Progenitor cell of endocrine pancreas (in vitro differentiated cells): ENCODE measurements at regions not wholly inside any gene's neighbourhood (a gene's known extent, or its start where the extent isn't known, plus 50 kb on each side); places are given as distances from the start of the nearest gene placed in this dataset.
A peak's percentile ranks its signal among the peaks of the same experiment; 100 is the strongest.

Source experiments
- DNase-seq: peaks from one replicate; pipeline ENCODE4 v3.0.0; 2021; ENCODE audit warnings: low spot score; ENCODE audit not compliant: unreplicated experiment
- H3K27ac Mint-ChIP-seq: 2 replicates; pipeline ENCODE4 v1.8.0; 2021; ENCODE audit warnings: mild to moderate bottlenecking, moderate library complexity, mixed read lengths
- H3K27me3 Mint-ChIP-seq: 2 replicates; pipeline ENCODE4 v1.8.0; 2021; ENCODE audit warnings: mixed read lengths
- H3K36me3 Mint-ChIP-seq: 2 replicates; pipeline ENCODE4 v1.8.0; 2022; ENCODE audit warnings: mixed read lengths; ENCODE audit not compliant: insufficient read depth
- H3K4me1 Mint-ChIP-seq: 2 replicates; pipeline ENCODE4 v1.8.0; 2021; ENCODE audit warnings: low read depth, mixed read lengths
- H3K4me3 Mint-ChIP-seq: 2 replicates; pipeline ENCODE4 v1.8.0; 2021; ENCODE audit warnings: low read depth, mild to moderate bottlenecking, moderate library complexity, mixed read lengths
- H3K9me3 Mint-ChIP-seq: 2 replicates; pipeline ENCODE4 v1.8.0; 2021; ENCODE audit warnings: low read depth, mixed read lengths
- CTCF ChIP-seq: fragments of 200-600 bp; sonication (generic); IDR thresholded peaks from one replicate; pipeline ENCODE4 v1.5.0; 2021; ENCODE audit warnings: antibody characterized with exemption, mild to moderate bottlenecking; ENCODE audit not compliant: unreplicated experiment

DNA sequence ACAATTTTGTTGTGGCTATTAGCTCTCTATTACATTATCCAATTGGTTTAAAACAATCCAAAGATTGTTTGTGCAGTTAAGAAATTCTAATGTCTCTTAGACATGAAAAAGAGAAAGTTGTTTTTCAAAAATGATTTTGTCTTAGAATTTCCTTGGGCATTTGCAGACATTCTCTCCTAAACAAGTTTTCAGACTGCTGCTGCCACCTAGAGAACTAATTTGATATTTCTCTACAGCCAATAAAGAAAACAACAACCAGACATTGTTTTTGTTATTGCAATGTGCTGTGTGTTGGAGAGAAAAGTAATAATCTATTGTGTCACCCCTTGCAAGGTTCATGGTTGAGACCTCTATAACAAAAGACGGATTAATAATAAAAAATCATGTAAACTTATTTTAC is 119.0 kb upstream of the SYT4 start:
- Mint-ChIP-seq H3K36me3 (no peaks in the 10 kb centered on the region), H3K4me3 (no peak overlapping the region), H3K9me3 (no peaks in the 10 kb centered on the region), H3K4me1 (no peaks in the 10 kb centered on the region), H3K27me3 (no peaks in the 10 kb centered on the region), H3K27ac (no peak overlapping the region)
- DNase-seq: no peak
- peak; percentile 69 for TF ChIP-seq CTCF

DNA sequence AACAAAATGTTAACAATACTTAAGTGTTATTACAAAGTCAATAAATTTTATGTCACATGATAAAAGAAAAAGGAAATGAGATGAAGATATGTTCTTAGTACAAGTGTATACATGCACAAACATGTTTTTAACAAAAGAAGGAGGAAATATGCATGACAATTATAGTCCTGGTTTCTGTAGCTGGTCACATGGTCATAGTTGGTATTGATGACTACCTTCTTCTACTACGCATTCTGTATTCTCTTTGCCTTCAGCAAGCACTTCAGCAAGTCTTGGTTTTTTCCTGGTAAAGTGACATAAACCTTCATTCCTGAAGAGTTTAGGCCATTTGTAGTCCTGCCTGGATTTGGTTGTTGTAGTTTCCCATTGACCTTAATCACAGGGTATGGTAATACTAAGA is 121.3 kb upstream of the SYT4 start:
- Mint-ChIP-seq H3K9me3 (peaks cover 4% of the 10 kb centered on the region), H3K4me1 (no peaks in the 10 kb centered on the region), H3K27ac (no peak overlapping the region), H3K36me3 (no peaks in the 10 kb centered on the region), H3K4me3 (no peak overlapping the region), H3K27me3 (no peaks in the 10 kb centered on the region)
- DNase-seq: no peak
- TF ChIP-seq CTCF: no peak

- Mint-ChIP-seq H3K4me3 (no peak overlapping the region), H3K27ac (no peak overlapping the region), H3K36me3 (no peaks in the 10 kb centered on the region), H3K4me1 (no peaks in the 10 kb centered on the region), H3K27me3 (no peaks in the 10 kb centered on the region), H3K9me3 (peaks cover 4% of the 10 kb centered on the region)
- no peak for TF ChIP-seq CTCF
- DNase-seq: no peak
These were observed 127.8 kb upstream of the SYT4 start for GRCh38 chr18:43405097-43405496.

DNA sequence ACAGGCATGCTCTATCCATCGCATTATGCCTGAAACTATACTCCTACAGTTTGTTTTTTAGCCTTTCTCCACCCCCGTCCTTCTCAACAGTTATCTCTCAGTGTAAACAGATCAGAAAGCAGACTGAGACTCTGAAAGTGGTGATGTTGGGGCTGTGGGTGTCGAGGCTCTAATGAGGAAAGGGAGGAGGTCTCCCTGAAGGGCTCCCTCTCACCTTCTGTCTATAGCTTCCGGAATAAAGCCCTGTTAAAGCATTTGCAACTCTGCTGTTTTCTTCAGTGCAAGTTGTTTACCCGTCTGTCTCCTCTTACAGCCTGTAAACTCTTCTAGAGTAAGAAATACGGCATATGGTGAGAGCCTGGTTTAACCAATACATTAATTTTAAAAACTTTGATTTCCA is 136.7 kb upstream of the SYT4 start:
- H3K27me3 Mint-ChIP-seq: no peaks in the 10 kb centered on the region
- no peak overlapping the region for H3K27ac Mint-ChIP-seq
- TF ChIP-seq CTCF: no peak
- no peaks in the 10 kb centered on the region for H3K36me3 Mint-ChIP-seq
- no peak overlapping the region for H3K4me3 Mint-ChIP-seq
- peaks cover 7% of the 10 kb centered on the region for H3K4me1 Mint-ChIP-seq
- DNase-seq: no peak
- H3K9me3 Mint-ChIP-seq: peaks cover 3% of the 10 kb centered on the region

GRCh38 chr18:43420091-43420490 is 142.8 kb upstream of the SYT4 start:
- Mint-ChIP-seq H3K27ac (no peak overlapping the region), H3K4me1 (no peaks in the 10 kb centered on the region)

More at GRCh38 chr18:43420091-43420490, 142.8 kb upstream of the SYT4 start:
- no peaks in the 10 kb centered on the region for H3K36me3 Mint-ChIP-seq
- H3K9me3 Mint-ChIP-seq: peaks cover 3% of the 10 kb centered on the region
- H3K4me3 Mint-ChIP-seq: no peak overlapping the region
- TF ChIP-seq CTCF: no peak
- no peak for DNase-seq
- no peaks in the 10 kb centered on the region for H3K27me3 Mint-ChIP-seq
